Thoracic aorta (tissue), 2 donors: ENCODE measurements at regions not wholly inside any gene's neighbourhood (a gene's known extent, or its start where the extent isn't known, plus 50 kb on each side); places are given as distances from the start of the nearest gene placed in this dataset.

ENCODE experiments used
- ATAC-seq: fragments of 150-250 bp; one replicate; pipeline ENCODE4 v1.8.0; 2017; ENCODE audit warnings: low read depth; ENCODE audit not compliant: insufficient number of reproducible peaks, low FRiP score
- DNase-seq: peaks from one replicate; pipeline ENCODE4 v3.0.0-alpha.2; 2020; ENCODE audit warnings: low spot score
- H3K27ac ChIP-seq, 2 donors: fragments of 200-600 bp; sonication (generic); 1 replicate in 1 of 2; 2 replicates in 1 of 2; pipeline ENCODE4 v1.5.1; 2016; ENCODE audit warnings: mild to moderate bottlenecking in 2 of 2, moderate library complexity in 2 of 2
- H3K27me3 ChIP-seq: fragments of 200-600 bp; sonication (generic); replicated peaks from 2 replicates; pipeline ENCODE4 v1.6.0; 2016; ENCODE audit warnings: mild to moderate bottlenecking; ENCODE audit not compliant: insufficient read depth
- H3K36me3 ChIP-seq: fragments of 200-600 bp; sonication (generic); one replicate; pipeline ENCODE4 v1.5.1; 2016
- H3K4me1 ChIP-seq, 2 donors: fragments of 200-600 bp; sonication (generic); 1 replicate in 1 of 2; 2 replicates in 1 of 2; pipeline versions ENCODE4 v1.5.1 to v1.6.0; 2016; ENCODE audit warnings: low read depth in 2 of 2, mild to moderate bottlenecking in 1 of 2; ENCODE audit not compliant: control insufficient read depth in 1 of 2
- H3K4me3 ChIP-seq: fragments of 200-600 bp; sonication (generic); 2 replicates; pipeline ENCODE4 v1.5.1; 2016; ENCODE audit warnings: mild to moderate bottlenecking
- H3K9me3 ChIP-seq: fragments of 200-600 bp; sonication (generic); 2 replicates; pipeline ENCODE4 v1.5.1; 2016
- TF ChIP-seq, protein P1 (sequence below): fragments of 200-600 bp; sonication (generic); IDR thresholded peaks from one replicate; pipeline ENCODE4 v1.5.1; 2019; ENCODE audit warnings: antibody characterized with exemption

DNA sequence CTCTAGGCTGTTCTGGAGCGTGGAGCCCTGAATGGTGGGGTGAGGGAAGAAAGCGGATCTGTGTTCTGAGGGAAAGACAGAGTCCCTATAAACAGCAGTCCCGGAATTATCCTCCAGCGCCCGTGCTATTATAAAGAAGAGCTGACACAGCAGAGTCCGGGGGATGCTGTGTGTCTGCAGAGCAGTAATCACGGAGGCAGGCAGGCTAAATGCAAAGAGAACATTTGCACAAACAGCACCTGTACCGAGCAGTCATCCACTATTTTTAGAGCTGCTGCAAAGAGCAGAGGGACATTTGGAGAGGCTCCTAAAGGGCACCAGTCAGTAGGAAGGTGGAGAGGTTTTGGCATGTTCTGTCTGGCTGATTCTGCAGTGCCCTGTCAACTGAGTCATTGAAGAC, 293.8 kb upstream of the SLC14A2 start:
- ATAC-seq (no peak), DNase-seq (no peak)
- H3K27me3 ChIP-seq, result no peaks in the 10 kb centered on the region
- H3K36me3 ChIP-seq, result no peaks in the 10 kb centered on the region
- no peaks in the 10 kb centered on the region for H3K9me3 ChIP-seq
- H3K27ac ChIP-seq, result no peak overlapping the region
- H3K4me1 ChIP-seq, result peaks cover 10 to 42% of the 10 kb centered on the region in 2 donors
- no peak overlapping the region for H3K4me3 ChIP-seq
- TF ChIP-seq, protein P1, sequence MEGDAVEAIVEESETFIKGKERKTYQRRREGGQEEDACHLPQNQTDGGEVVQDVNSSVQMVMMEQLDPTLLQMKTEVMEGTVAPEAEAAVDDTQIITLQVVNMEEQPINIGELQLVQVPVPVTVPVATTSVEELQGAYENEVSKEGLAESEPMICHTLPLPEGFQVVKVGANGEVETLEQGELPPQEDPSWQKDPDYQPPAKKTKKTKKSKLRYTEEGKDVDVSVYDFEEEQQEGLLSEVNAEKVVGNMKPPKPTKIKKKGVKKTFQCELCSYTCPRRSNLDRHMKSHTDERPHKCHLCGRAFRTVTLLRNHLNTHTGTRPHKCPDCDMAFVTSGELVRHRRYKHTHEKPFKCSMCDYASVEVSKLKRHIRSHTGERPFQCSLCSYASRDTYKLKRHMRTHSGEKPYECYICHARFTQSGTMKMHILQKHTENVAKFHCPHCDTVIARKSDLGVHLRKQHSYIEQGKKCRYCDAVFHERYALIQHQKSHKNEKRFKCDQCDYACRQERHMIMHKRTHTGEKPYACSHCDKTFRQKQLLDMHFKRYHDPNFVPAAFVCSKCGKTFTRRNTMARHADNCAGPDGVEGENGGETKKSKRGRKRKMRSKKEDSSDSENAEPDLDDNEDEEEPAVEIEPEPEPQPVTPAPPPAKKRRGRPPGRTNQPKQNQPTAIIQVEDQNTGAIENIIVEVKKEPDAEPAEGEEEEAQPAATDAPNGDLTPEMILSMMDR, result no peak

DNA sequence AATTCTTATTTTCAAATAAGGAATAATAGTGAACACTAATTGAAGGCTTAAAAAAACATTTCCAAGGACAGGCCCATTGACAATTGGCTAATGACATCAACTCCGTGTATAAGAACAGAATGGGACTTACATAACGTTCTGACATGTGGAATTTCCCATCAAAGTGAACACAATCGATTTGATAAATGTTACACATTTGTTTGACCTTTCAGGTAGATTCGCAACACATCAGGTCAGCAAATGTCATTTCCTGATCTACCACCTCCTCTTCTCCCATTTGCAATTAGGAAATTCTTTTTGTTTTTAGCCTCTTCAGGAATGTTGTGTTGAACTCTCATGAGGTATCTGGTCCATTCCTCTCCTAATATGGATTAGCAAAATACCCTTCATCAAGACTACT, 292.9 kb upstream of the SLC14A2 start:
- Histone ChIP-seq H3K4me1 (peaks cover 10 to 42% of the 10 kb centered on the region in 2 donors), H3K9me3 (no peaks in the 10 kb centered on the region), H3K36me3 (no peaks in the 10 kb centered on the region), H3K4me3 (no peak overlapping the region), H3K27ac (no peak overlapping the region), H3K27me3 (no peaks in the 10 kb centered on the region)
- ATAC-seq (no peak), DNase-seq (no peak)
- TF ChIP-seq, protein P1, result no peak

DNA sequence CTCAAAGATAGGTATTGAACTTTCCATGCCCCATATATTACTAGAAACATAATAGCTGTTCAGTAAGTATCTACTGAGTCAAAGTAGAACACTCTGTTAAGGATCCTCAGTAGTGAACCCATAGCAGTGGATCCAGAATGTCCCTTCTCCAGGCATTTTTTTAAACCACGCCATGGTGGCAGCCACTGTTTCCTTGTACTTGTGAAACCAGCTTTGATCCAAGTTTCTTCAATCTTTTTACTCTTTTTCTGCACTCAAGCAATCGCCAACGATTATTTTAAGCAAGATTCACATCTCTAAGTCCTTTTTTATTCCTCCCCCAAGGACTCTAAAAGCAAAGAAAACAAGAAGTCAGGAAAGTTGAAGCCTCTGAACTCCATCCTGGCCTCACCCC, 291.2 kb upstream of the SLC14A2 start:
- no peak for DNase-seq
- no peaks in the 10 kb centered on the region for H3K36me3 ChIP-seq
- no peaks in the 10 kb centered on the region for H3K27me3 ChIP-seq
- ATAC-seq, result no peak
- TF ChIP-seq, protein P1, result no peak
- H3K27ac ChIP-seq, result peak overlapping the region; percentile 20 to 51
- no peak overlapping the region for H3K4me3 ChIP-seq
- H3K9me3 ChIP-seq, result no peaks in the 10 kb centered on the region
- H3K4me1 ChIP-seq, result peaks cover 10 to 52% of the 10 kb centered on the region in 2 donors

DNA sequence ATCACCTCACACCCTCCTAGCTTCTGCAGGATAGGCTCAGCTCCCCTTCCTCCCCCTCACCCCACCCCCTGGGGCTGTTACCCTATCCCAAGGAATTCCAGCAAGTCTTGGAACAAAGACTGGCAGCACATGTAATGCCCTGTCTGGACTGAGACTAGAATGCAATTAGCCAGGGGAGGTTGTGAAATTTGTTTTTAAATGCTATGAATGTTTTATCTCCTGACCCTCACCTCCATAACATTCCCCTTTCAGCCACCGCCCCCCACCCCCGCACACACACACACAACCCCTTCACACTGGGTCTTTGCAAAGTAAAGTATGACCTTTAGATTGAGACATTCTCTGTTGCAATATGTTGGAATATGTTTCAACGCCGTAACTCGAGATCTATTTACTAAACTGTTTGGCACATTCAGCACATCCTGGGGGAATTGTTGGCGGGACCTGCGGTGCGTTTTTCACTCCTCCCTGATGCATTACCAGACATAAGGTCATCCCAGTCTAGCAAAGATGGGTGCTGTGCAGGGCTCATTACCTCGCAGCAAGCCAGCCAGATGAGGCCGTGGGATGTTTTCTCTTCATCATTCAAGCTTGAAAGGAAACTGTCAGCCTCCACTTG, 290.7 kb upstream of the SLC14A2 start:
- ATAC-seq (peak; percentile 33), DNase-seq (peak; percentile 13)
- Histone ChIP-seq H3K9me3 (no peaks in the 10 kb centered on the region), H3K4me3 (no peak overlapping the region), H3K36me3 (no peaks in the 10 kb centered on the region), H3K27me3 (no peaks in the 10 kb centered on the region), H3K27ac (peak overlapping the region; percentile 24 to 51), H3K4me1 (peaks cover 14 to 57% of the 10 kb centered on the region in 2 donors)
- TF ChIP-seq, protein P1, result no peak

DNA sequence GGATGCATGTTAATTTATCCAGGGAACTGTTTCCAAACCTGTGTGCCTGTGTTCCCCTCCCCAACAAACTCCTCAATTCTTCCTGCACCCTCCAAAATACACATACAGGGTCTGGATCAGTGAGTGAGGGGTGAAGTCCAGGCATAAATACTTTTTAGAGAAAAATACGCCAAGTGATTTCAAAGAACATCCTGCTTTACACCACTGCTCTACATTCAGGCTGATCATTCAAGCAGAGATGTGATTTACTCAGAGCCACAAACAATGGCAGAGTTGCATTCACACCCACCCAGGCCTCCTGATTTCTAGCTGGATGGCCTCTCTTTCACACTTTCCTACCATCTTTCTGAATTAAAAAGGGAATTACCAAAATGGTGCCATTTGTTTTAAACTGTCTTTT, 289.5 kb upstream of the SLC14A2 start:
- ATAC-seq (no peak), DNase-seq (no peak)
- Histone ChIP-seq H3K27ac (no peak overlapping the region), H3K4me3 (no peak overlapping the region), H3K36me3 (no peaks in the 10 kb centered on the region), H3K9me3 (no peaks in the 10 kb centered on the region), H3K4me1 (peaks cover 14 to 54% of the 10 kb centered on the region in 2 donors), H3K27me3 (no peaks in the 10 kb centered on the region)
- TF ChIP-seq, protein P1, result no peak
